Ishikawa (cell line): ENCODE measurements at regions not wholly inside any gene's neighbourhood (a gene's known extent, or its start where the extent isn't known, plus 50 kb on each side); places are given as distances from the start of the nearest gene placed in this dataset.

Experiments
- CEBPB ChIP-seq: IDR thresholded peaks from 2 replicates; pipeline ENCODE4 v1.6.1; 2012
- CREB1 ChIP-seq: IDR thresholded peaks from 2 replicates; pipeline ENCODE4 v1.6.1; 2012; ENCODE audit warnings: low read depth
- EP300 ChIP-seq: IDR thresholded peaks from 2 replicates; pipeline ENCODE4 v1.6.1; 2012; ENCODE audit warnings: borderline replicate concordance
- FOXM1 ChIP-seq: IDR thresholded peaks from 2 replicates; pipeline ENCODE4 v1.6.1; 2012; ENCODE audit warnings: low read depth, borderline replicate concordance
- MAX ChIP-seq: IDR thresholded peaks from 2 replicates; pipeline ENCODE4 v1.6.1; 2012
- NFIC ChIP-seq: IDR thresholded peaks from 2 replicates; pipeline ENCODE4 v1.6.1; 2012
- RAD21 ChIP-seq: IDR thresholded peaks from 2 replicates; pipeline ENCODE4 v1.6.1; 2012; ENCODE audit warnings: low read depth
- REST ChIP-seq: IDR thresholded peaks from 2 replicates; pipeline ENCODE4 v1.6.1; 2012; ENCODE audit warnings: low read depth, mild to moderate bottlenecking
- TAF1 ChIP-seq: IDR thresholded peaks from 2 replicates; pipeline ENCODE4 v1.6.1; 2012; ENCODE audit warnings: low read depth, mild to moderate bottlenecking
- TCF12 ChIP-seq: IDR thresholded peaks from 2 replicates; pipeline ENCODE4 v1.6.1; 2012; ENCODE audit warnings: low read depth
- YY1 ChIP-seq: IDR thresholded peaks from 2 replicates; pipeline ENCODE4 v1.6.1; 2012; ENCODE audit warnings: low read depth
- ZBTB7A ChIP-seq: IDR thresholded peaks from 2 replicates; pipeline ENCODE4 v1.6.1; 2012; ENCODE audit warnings: low read depth
- TF ChIP-seq, protein P1 (sequence below): IDR thresholded peaks from 2 replicates; pipeline ENCODE4 v1.6.1; 2012

GRCh38 chr2:217026161-217026560, 166.3 kb upstream of the TNP1 start:
- TF ChIP-seq MAX (no peak), YY1 (no peak), NFIC (no peak), REST (no peak), TAF1 (no peak), FOXM1 (no peak), EP300 (no peak), CEBPB (no peak), ZBTB7A (no peak), TCF12 (no peak), CREB1 (no peak), RAD21 (no peak)
- TF ChIP-seq, protein P1, sequence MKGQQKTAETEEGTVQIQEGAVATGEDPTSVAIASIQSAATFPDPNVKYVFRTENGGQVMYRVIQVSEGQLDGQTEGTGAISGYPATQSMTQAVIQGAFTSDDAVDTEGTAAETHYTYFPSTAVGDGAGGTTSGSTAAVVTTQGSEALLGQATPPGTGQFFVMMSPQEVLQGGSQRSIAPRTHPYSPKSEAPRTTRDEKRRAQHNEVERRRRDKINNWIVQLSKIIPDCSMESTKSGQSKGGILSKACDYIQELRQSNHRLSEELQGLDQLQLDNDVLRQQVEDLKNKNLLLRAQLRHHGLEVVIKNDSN: no peak
